Testis (tissue), 2 donors: ENCODE measurements at regions not wholly inside any gene's neighbourhood (a gene's known extent, or its start where the extent isn't known, plus 50 kb on each side); places are given as distances from the start of the nearest gene placed in this dataset.
A peak's percentile ranks its signal among the peaks of the same experiment; 100 is the strongest.

Experiments
- POLR2A ChIP-seq: fragments of 450-650 bp; IDR thresholded peaks from one replicate; pipeline ENCODE4 v1.6.1; 2017; ENCODE audit warnings: antibody characterized with exemption, mild to moderate bottlenecking, moderate library complexity
- TF ChIP-seq, protein P1 (sequence below), 3 experiments: fragments of 450-650 bp in 2 of 3; fragments of 200-600 bp in 1 of 3; sonication (generic) in 1 of 3; IDR thresholded peaks; one replicate each; pipeline ENCODE4 v1.5.1; 2016 to 2019; ENCODE audit warnings: antibody characterized with exemption in 3 of 3, mild to moderate bottlenecking in 2 of 3, moderate library complexity in 1 of 3

DNA sequence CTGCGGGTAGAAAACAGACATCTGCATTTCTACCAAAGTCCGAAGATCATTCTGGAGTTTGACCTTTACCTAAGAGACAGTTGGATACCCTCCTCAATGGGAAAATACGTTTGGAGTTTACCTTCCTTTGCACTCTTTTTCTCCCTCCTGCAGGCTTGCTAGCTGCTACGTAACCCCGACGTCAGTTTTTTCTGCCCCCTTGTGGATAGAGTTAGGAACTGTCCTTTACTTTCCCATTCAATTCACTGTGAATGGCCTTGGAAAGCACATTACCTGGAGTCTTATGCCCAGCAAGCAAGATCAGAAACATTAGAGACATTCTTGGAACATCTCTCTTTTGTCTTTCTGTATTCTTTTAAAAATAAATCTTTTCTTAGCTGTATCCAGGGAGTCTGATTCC is 250.7 kb downstream of the NAP1L3 start:
- no peak for TF ChIP-seq POLR2A
- TF ChIP-seq, protein P1, sequence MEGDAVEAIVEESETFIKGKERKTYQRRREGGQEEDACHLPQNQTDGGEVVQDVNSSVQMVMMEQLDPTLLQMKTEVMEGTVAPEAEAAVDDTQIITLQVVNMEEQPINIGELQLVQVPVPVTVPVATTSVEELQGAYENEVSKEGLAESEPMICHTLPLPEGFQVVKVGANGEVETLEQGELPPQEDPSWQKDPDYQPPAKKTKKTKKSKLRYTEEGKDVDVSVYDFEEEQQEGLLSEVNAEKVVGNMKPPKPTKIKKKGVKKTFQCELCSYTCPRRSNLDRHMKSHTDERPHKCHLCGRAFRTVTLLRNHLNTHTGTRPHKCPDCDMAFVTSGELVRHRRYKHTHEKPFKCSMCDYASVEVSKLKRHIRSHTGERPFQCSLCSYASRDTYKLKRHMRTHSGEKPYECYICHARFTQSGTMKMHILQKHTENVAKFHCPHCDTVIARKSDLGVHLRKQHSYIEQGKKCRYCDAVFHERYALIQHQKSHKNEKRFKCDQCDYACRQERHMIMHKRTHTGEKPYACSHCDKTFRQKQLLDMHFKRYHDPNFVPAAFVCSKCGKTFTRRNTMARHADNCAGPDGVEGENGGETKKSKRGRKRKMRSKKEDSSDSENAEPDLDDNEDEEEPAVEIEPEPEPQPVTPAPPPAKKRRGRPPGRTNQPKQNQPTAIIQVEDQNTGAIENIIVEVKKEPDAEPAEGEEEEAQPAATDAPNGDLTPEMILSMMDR (IDR thresholded peaks at IDR 0.05), result peak in 2 of 3 experiments; percentile 44
